GM12874 (cell line): ENCODE measurements at regions not wholly inside any gene's neighbourhood (a gene's known extent, or its start where the extent isn't known, plus 50 kb on each side); places are given as distances from the start of the nearest gene placed in this dataset.

ENCODE experiments used
- TF ChIP-seq, protein P1 (sequence below): IDR thresholded peaks from 2 replicates; pipeline ENCODE4 v1.5.1; 2011; ENCODE audit warnings: low read depth, mild to moderate bottlenecking, control low read depth, low read length, moderate library complexity; ENCODE audit not compliant: insufficient read depth

DNA sequence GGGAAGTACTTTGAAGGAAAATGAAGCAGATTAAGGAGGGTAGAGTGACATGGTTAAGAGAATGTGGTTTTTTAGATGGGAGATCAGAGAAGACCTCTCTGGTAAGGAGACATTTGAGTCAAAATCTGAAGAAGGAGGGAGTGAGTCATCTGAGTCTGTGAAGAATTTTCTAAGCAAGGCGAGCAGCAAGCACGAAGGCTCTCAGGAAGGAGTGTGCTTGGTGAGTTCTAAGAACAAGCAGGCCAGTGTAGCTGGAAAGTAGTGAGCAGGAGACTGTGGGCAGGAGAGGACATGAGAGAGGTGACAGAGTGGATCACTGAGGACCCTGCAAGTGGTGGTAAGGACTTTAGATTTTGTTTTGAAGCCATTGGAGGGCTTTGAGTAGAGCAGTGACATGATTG lies 76.3 kb upstream of the FUT8 start:
- TF ChIP-seq, protein P1, sequence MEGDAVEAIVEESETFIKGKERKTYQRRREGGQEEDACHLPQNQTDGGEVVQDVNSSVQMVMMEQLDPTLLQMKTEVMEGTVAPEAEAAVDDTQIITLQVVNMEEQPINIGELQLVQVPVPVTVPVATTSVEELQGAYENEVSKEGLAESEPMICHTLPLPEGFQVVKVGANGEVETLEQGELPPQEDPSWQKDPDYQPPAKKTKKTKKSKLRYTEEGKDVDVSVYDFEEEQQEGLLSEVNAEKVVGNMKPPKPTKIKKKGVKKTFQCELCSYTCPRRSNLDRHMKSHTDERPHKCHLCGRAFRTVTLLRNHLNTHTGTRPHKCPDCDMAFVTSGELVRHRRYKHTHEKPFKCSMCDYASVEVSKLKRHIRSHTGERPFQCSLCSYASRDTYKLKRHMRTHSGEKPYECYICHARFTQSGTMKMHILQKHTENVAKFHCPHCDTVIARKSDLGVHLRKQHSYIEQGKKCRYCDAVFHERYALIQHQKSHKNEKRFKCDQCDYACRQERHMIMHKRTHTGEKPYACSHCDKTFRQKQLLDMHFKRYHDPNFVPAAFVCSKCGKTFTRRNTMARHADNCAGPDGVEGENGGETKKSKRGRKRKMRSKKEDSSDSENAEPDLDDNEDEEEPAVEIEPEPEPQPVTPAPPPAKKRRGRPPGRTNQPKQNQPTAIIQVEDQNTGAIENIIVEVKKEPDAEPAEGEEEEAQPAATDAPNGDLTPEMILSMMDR, result no peak

DNA sequence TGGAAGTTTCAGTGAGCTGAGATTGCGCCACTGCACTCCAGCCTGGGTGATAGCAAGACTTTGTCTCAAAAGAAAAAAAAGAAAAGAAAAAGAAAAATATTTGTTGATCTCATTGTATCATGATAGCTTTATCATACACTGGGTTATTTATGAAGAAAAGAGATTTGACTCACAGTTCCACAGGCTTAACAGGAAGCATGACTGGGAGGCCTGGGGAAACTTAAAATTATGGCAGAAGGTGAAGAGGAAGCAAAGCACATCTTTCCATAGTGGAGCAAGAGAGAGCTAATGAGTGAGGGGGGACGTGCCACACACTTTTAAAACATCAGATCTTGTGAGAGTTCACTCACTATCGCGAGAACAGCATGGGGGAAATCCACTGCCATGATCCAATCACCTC lies 72.7 kb upstream of the FUT8 start:
- TF ChIP-seq, protein P1, result no peak

DNA sequence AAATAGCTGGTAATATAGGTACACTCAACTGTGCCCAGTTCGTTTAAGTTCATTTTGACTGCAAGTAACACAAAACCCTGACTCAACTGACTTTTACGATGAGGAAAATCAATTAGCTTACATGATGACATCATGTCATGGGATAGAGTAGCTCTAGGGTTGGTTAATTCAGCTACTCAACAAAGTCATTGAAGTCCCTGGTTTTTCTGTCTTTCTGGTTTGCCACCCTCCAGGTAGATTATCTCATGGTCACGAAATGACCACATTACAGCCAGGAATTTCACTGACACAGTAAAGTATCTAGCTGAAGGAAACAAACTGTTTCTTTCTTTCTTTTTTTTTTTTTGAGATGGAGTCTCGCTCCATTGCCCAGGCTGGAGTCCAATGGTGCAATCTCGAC lies 68.5 kb upstream of the FUT8 start:
- TF ChIP-seq, protein P1, result no peak

DNA sequence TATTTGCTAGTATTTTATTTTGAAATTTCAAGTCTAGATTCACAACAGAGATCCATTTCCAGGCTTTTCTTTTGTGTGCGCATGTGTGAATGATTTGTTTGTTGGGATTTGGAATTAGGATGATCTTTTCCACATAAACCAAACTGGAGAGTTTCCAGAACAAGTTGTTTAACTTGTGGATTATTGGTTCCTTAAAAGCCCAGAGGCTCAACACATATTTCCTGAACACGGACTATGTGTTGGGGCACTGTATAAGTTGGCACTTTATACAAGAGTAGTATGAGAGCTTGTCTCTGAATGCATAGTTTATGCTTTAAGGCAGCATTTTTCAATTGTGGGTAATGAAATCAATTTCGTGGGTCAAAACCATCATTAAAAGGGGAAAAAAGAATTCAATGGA lies 67.3 kb upstream of the FUT8 start:
- TF ChIP-seq, protein P1, result no peak

DNA sequence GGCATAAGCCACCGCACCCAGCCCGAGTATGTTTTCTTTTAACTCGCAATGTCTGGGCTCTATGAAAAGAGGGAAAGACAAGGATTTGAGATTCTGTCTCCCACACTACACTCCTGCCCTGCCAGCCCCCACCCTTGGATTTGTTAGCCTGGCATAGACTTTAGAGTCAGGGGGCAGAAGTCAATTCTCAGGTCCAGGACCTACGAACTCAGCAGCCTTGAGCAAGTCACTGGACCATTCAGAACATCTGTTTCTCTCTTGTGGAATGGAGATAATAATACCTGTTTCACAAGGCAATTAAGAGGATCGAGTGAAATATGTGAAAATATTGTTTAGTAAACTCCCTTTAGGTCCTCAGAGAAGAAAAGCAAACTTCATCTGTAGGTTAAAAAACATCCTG lies 66.1 kb upstream of the FUT8 start:
- TF ChIP-seq, protein P1, result no peak

DNA sequence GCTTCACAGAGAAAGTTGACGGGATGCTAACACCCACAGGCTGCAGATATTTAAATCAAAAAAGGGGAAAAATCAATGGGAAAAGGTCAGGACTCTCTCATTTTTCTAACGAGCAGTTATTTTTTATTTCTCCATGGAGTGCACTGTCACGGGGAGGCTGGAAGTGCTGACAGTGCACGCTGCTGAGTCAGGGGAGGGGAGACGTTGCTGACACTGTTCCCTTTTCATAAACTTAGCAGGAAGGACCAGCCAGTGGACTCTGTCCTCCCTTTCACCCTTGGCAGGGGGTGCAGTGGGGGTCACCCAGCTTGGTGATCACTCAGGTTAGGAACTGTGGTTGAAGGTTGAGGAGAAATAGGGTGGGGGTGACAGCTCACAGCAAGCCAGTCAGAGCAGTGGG lies 65.6 kb upstream of the FUT8 start:
- TF ChIP-seq, protein P1, result no peak

DNA sequence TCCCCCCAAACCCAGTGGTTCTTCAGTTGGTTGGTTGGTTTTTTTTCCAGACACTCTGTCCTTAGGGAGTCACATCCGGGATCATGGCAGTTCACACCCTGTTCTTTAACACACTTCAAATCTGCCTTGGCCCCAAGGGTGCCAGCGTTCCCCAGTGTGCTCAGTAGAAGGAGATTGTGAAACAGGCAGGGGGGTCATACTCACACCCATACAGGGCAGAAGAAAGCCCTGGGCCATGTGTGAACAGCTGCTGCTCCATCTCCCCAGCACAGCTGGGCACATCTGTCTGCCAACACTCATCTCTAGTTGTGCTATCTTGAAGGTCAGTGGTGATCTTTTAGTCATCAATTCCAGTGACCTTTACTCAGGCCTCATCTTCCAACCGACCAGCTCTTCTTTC lies 64.4 kb upstream of the FUT8 start:
- TF ChIP-seq, protein P1, result no peak

DNA sequence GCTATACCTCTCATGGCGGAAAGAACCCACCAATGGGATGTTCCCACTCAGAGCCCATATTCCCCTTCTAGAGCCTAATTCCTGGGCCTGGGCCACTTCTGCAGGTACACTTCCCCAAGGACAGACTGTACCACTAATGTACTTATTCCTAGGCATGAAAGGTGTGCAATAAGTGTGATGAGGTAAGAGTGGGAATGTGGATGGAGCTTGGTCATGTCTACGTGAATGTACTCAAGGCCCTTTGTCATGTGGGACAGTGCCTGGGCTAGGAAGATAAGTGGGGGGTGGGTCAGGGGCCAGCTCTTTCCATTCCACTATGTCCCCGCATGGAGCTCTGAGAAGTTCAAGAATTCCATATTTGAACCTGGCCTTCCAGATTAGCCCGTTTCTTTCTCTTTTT lies 63.4 kb upstream of the FUT8 start:
- TF ChIP-seq, protein P1, result no peak
